ENCODE measurements at regions not wholly inside any gene's neighbourhood (a gene's known extent, or its start where the extent isn't known, plus 50 kb on each side); places are given as distances from the start of the nearest gene placed in this dataset.
"Not testable (repeated sequence)": the region's sequence is repeated elsewhere in the genome, so short reads cannot be mapped to it uniquely, and the experiment has no call there.

DNA sequence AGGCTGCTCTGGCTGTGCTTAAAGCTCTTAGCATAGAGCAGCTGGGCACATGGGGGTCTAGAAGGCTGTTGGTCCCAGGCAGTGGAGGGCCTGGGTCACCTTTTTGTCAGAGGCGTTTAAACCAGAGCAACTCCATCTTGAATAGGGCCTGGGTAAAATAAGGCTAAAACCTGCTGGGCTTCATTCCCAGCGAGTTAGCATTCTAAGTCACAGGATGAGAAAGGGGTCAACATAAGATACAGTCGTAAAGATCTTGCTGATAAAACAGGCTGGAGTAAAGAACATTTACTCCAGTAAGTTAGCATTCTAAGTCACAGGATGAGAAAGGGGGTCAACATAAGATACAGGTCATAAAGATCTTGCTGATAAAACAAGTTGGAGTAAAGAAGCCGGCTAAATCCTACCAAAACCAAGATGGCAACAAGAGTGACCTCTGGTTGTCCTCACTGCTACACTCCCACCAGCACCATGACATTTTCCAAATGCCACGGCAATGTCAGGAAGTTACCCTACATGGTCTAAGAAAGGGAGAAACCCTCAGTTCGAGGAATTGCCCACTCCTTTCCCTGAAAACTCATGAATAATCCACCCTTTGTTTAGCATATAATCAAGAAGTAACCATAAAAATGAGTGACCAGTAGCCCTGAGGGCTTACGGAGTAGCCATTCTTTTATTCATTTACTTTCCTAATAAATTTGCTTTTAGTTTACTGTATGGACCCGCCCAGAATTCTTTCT, 96.8 kb upstream of the PCBD1 start:
- H3K4me1 ChIP-seq: no peaks in the 10 kb centered on the region
- H3K27ac ChIP-seq: no peak overlapping the region
- H3K4me3 ChIP-seq: no peak overlapping the region
- intact Hi-C loops (cut with DNase I): no loop called here
- H3K9me3 ChIP-seq: no peaks in the 10 kb centered on the region
- no peaks in the 10 kb centered on the region for H3K27me3 ChIP-seq
- TF ChIP-seq, protein P1, sequence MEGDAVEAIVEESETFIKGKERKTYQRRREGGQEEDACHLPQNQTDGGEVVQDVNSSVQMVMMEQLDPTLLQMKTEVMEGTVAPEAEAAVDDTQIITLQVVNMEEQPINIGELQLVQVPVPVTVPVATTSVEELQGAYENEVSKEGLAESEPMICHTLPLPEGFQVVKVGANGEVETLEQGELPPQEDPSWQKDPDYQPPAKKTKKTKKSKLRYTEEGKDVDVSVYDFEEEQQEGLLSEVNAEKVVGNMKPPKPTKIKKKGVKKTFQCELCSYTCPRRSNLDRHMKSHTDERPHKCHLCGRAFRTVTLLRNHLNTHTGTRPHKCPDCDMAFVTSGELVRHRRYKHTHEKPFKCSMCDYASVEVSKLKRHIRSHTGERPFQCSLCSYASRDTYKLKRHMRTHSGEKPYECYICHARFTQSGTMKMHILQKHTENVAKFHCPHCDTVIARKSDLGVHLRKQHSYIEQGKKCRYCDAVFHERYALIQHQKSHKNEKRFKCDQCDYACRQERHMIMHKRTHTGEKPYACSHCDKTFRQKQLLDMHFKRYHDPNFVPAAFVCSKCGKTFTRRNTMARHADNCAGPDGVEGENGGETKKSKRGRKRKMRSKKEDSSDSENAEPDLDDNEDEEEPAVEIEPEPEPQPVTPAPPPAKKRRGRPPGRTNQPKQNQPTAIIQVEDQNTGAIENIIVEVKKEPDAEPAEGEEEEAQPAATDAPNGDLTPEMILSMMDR (IDR thresholded peaks at IDR 0.05): no peak
- H3K36me3 ChIP-seq: no peaks in the 10 kb centered on the region
- no peak for DNase-seq (ENCODE audit: low spot score in 2 of 2)

- no peak overlapping the region for H3K27ac ChIP-seq
- H3K36me3 ChIP-seq: no peaks in the 10 kb centered on the region
- no peak for DNase-seq (ENCODE audit: low spot score in 2 of 2)
- TF ChIP-seq, protein P1 (IDR thresholded peaks at IDR 0.05): no peak
- H3K4me3 ChIP-seq: no peak overlapping the region
- H3K27me3 ChIP-seq: no peaks in the 10 kb centered on the region
- H3K4me1 ChIP-seq: no peaks in the 10 kb centered on the region
- intact Hi-C loops (cut with DNase I): no loop called here
- H3K9me3 ChIP-seq: no peaks in the 10 kb centered on the region
Measured at GRCh38 chr10:70985824-70986622, 97.7 kb upstream of the PCBD1 start.

GRCh38 chr10:70986623-70986950, 98.2 kb upstream of the PCBD1 start:
- DNase-seq (ENCODE audit: low spot score in 2 of 2): no peak
- no peaks in the 10 kb centered on the region for H3K4me1 ChIP-seq
- TF ChIP-seq, protein P1 (IDR thresholded peaks at IDR 0.05): no peak
- no peaks in the 10 kb centered on the region for H3K27me3 ChIP-seq
- intact Hi-C loops (cut with DNase I): no loop called here
- H3K36me3 ChIP-seq: no peaks in the 10 kb centered on the region
- H3K9me3 ChIP-seq: no peaks in the 10 kb centered on the region
- no peak overlapping the region for H3K27ac ChIP-seq
- no peak overlapping the region for H3K4me3 ChIP-seq

DNA sequence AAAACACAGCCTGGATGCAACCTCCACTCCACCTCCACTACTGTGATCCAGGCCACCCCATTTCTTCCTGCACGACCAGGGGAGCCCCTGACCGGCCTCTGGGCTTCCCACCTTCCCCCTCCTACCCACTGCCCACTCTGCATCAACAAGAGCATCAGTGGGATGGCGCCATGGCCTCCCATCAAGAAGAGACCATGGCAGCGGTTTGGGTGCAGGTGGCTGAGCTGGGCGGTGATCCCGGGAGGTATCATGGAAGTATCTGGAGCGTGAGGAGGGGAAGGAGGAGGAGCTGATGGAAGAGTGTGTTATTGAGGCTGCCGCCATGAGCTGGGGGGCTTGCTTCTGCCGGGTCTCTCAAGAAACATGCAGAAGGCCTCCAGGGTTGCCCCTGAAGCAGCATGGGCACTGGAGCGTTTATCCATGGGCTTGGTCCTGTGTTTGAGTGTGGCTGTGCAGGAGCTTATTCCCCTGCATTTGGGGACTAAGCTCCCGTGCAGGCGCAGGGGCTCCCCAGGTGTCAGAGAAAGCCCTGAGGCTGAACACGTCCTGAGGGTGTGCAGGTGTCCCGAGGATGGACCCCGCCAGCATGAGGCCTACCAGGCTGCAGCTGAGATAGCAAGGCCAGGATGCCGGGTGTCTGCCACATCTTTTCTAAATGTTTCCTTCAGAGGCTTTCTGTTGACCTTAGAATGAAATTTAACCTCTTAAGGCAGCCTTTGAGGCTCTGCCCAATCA, 99.2 kb upstream of the PCBD1 start:
- Histone ChIP-seq H3K27ac (no peak overlapping the region), H3K4me1 (no peaks in the 10 kb centered on the region), H3K9me3 (no peaks in the 10 kb centered on the region), H3K36me3 (no peaks in the 10 kb centered on the region), H3K27me3 (no peaks in the 10 kb centered on the region), H3K4me3 (no peak overlapping the region)
- intact Hi-C loops (cut with DNase I): no loop called here
- TF ChIP-seq, protein P1 (IDR thresholded peaks at IDR 0.05): no peak
- DNase-seq (ENCODE audit: low spot score in 2 of 2): no peak

DNA sequence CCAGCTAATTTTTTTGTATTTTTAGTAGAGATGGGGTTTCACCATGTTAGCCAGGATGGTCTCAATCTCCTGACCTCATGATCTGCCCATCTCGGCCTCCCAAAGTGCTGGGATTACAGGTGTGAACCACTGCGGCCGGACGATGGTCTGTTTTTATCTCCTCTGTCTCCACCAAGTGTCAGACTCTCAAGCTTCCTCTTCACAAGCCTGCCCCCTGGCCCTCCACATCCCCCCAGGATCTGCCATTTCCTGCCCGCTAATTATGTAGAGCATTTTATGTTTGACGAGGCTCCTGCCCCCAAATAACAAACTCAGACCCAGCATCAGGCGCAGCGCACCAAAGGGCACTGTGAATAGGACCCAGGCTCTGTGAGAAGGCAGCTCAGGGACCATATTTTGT, 101.8 kb upstream of the PCBD1 start:
- H3K4me3 ChIP-seq; H3K4me1 ChIP-seq; H3K27me3 ChIP-seq; H3K36me3 ChIP-seq; DNase-seq (ENCODE audit: low spot score in 2 of 2); H3K27ac ChIP-seq; intact Hi-C loops (cut with DNase I); H3K9me3 ChIP-seq: not testable (repeated sequence)

GRCh38 chr10:70990681-70991080, 102.3 kb upstream of the PCBD1 start:
- DNase-seq (ENCODE audit: low spot score in 2 of 2): no peak
- H3K9me3 ChIP-seq: no peaks in the 10 kb centered on the region
- no peaks in the 10 kb centered on the region for H3K27me3 ChIP-seq
- no peaks in the 10 kb centered on the region for H3K36me3 ChIP-seq
- no peak overlapping the region for H3K4me3 ChIP-seq
- H3K27ac ChIP-seq: no peak overlapping the region
- TF ChIP-seq, protein P1 (IDR thresholded peaks at IDR 0.05): no peak
- no peaks in the 10 kb centered on the region for H3K4me1 ChIP-seq
- intact Hi-C loops (cut with DNase I): no loop called here
